GM12892 (cell line): ENCODE measurements at regions not wholly inside any gene's neighbourhood (a gene's known extent, or its start where the extent isn't known, plus 50 kb on each side); places are given as distances from the start of the nearest gene placed in this dataset.

Experiments used
- DNase-seq: peaks from one replicate; pipeline ENCODE4 v3.0.0; 2011; ENCODE audit not compliant: insufficient read length
- FAIRE-seq: peaks from 2 replicates; lab custom pipeline; 2011; peaks lifted over from hg19 to GRCh38; lab: Jason Lieb, UNC
- POLR2A ChIP-seq: IDR thresholded peaks from 2 replicates; pipeline ENCODE4 v1.6.1; 2011; ENCODE audit warnings: low read depth, low read length, control low read depth
- POLR2AphosphoS5 ChIP-seq: IDR thresholded peaks from 2 replicates; pipeline ENCODE4 v1.6.1; 2011; ENCODE audit warnings: low read depth, low read length, control low read depth
- TAF1 ChIP-seq: IDR thresholded peaks from 2 replicates; pipeline ENCODE4 v1.6.1; 2011; ENCODE audit warnings: low read depth, mild to moderate bottlenecking, control low read depth, low read length, borderline replicate concordance

DNA sequence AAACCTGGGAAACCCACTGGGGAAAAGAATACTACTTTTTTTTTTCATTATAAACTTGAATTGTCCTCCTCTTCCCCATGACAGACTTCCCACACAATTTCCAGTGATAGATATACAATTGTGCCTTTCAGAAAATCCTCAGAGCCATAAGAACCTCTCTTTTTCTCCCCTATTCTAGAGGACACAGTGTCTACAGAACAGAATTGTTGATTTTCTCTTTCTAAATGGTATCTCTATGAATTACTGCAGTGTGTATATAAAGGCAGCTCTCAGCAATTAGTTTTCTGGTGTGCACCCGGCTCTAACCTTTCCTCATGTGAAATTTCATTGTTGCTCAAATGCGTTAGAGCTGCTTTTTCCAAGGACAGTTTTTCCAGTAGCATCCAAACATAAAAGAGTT is 430.1 kb downstream of the TUSC7 start:
- DNase-seq: no peak
- no peak for FAIRE-seq
- TF ChIP-seq POLR2AphosphoS5 (no peak), POLR2A (no peak), TAF1 (no peak)

DNA sequence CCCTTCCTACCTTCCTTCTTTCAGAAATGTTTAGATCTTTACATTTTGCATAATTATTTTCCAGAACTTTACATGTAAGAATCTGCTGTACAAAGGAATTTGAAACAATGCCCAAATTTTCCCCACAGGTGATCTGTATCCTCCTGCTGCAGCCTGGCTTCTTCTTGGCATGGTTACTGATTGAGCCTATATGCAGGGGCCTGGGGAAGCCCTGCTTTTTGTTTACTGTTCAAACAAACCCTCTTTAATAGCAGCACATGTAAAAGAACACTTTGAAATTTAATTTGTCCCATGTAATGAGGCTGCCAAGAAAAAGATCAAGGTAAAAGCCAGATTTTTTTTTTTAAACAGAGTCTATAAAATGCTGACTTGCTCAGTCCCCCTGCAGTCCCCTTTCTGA is 432.2 kb downstream of the TUSC7 start:
- TF ChIP-seq POLR2A: no peak
- no peak for TF ChIP-seq POLR2AphosphoS5
- no peak for FAIRE-seq
- no peak for DNase-seq

DNA sequence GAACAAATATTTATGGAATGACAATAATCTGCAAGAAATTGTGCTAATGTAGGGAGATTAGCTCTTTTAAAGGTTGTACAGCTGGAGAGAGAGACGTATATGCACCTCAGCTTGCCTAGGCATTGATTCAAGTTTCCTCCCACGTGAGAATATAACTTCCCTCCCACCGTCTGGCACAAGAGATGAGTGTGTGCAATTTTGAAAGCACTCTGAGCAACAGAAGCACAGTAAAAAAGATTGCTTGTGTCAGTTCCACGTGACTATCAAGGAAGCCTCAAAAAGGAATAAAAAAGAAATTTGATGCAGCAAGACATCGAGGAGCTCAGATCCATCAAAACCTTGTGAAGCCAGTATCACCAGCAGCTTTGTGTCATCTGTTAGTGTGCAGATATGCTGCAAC is 435.3 kb downstream of the TUSC7 start:
- DNase-seq: no peak
- TF ChIP-seq TAF1: no peak
- TF ChIP-seq POLR2AphosphoS5: no peak
- no peak for FAIRE-seq

DNA sequence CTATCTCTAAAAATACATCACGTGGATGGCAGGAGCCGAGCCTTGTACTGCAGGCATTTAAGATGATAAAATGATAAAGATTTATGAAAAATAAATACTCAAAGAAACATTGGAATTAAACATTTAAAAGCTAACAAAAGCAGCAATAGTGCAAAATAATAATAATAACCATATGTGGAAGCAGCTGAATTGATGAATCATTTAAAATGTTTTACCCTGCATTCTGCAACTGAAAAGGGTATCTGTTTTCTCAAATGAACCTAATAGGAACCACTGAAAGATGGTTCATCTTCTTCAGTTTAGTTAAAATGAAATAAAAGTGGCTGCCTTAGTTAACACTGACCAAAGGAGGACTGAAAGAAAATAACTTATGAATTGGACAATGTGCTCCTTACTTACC is 436.1 kb downstream of the TUSC7 start:
- TF ChIP-seq POLR2AphosphoS5 (no peak), POLR2A (no peak), TAF1 (no peak)
- no peak for FAIRE-seq

DNA sequence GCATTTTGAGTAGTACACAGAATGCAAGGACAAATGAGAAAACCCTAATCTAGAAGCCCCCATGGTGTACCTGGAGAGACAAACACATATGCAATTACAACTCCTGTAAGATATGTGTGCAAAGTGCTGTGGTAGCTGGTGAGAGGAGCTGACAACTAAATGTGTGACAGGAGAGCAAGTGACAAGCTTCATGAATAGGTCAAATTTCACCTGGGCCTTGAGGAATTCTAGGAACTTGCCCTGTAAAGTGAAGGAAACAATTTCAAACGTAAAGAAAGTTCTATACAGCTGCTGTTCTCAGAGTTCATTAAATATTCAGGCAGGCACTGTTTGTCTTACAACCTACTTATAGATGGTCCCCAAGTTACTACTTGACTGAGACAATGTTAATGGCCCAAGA is 437.0 kb downstream of the TUSC7 start:
- no peak for DNase-seq
- FAIRE-seq: no peak
- TF ChIP-seq POLR2AphosphoS5 (no peak), POLR2A (no peak), TAF1 (no peak)

More for the DNA sequence above, 436.1 kb downstream of the TUSC7 start:
- DNase-seq: no peak

DNA sequence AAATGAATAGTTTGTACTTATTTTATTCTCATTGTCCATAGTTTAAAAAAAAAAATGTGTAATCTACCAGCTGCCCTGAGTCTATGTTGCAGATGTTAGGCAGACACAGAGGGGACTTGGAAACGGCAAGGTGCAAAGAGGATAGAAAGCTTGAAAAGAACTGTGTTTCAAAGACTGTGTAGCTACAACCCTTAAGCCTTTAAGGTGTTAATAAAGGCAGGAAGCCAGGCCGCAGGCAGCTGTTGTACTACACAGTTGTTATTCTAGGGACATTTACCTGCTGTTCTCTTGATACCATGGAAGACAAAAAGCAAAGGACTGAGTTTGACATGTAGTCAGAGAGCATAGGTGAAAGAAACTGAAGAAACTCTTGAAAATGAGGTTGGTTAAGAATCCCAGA is 440.0 kb downstream of the TUSC7 start:
- TF ChIP-seq TAF1 (no peak), POLR2AphosphoS5 (no peak), POLR2A (no peak)
- FAIRE-seq (no peak), DNase-seq (no peak)

DNA sequence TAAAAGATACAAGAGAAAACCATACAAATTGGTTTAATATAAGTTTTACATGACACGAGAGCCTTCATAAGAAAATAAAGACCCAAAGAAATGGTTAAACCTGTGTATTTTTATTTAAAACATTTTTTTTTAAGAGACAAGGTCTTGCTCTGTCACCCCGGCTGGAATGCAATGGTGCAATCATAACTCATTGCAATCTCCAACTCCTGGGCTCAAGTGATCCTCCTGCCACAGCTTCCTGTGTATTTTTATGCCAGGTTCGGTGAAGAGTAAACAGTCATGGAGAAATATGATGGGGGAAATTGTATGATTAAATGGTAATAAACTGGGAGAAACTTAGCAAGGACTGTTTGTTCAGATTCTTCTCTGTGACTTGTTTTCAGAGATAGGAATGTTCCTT is 441.0 kb downstream of the TUSC7 start:
- FAIRE-seq (no peak), DNase-seq (no peak)
- TF ChIP-seq TAF1: no peak

DNA sequence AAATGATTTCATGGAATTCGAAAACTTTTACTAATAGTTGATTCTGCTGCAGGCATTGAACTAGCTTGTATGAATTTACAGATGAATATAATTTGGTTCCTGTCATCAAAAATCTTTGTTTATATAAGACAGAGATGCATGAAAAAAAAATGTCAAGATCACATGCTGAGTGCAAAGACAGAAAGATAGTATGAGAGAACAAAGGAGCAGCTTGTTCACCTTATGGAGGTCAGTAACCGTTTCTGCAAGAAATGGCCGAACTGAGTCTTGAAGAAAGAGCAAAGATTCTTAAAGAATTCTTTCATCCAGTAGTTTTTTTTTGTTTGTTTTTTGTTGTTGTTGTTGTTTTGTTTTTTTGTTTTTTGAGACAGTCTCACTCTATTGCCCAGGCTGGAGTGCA is 450.6 kb downstream of the TUSC7 start:
- FAIRE-seq: no peak
- TF ChIP-seq POLR2A (no peak), TAF1 (no peak), POLR2AphosphoS5 (no peak)
- DNase-seq: no peak

DNA sequence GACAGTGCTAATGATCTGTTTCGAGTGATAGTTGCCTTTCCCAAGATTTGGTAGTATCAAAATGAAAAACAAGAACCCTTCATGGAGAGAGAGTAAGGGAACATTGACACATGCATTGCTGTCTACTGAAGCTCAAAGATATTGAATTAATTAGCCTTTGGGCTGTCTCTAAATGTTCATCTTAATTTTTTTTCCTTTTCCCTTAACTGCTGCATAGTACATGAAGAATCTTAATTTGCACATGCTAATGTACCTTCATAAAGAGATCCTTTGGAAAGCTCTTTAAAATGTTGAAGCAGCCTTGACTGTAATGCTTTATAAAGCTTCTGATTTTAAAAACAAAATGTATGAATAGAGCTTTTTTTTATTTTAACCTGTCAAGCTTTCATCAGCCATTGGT is 452.2 kb downstream of the TUSC7 start:
- FAIRE-seq: no peak
- no peak for DNase-seq
- TF ChIP-seq POLR2AphosphoS5 (no peak), TAF1 (no peak), POLR2A (no peak)

DNA sequence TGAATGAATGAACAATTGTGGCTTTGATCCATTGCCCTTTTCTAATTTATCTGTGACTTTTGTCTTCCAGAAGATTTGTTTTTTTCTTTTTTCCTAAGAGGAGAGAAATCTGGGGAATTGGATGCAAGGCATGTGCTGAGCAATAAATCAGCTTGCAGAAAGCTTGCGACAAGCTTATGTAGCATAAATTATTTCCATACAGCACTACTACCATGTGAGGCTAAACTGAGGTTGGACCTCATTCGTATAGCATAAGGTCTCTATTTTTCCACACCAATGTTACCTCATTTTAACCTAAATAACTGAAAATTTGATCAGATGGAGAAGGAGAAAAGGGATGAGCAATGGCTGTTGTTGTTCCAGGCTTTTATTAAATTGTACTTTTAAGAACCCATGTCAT is 455.6 kb downstream of the TUSC7 start:
- DNase-seq (no peak), FAIRE-seq (no peak)
- TF ChIP-seq TAF1 (no peak), POLR2A (no peak), POLR2AphosphoS5 (no peak)

DNA sequence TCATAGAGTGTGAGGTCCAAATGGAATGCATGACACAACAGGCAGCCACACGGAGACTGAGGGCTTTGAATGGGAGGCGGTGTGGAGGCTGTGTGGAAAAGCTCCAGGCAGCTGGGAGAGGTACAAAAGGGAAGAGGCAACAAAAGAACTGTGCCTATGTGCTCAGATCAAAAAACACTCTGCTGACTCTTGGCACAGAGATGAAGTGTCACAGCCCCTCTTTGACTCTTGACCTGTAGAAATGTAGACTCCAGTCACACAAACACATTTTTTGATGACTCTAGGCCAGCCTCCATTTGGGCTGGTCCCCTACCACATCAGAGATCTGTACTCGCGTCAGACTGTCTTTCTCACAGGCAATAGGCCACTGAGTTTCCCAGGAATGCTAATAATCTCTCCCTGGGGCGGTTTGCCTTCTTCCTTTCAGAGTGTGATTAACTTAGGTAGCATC is 456.0 kb downstream of the TUSC7 start:
- FAIRE-seq (no peak), DNase-seq (no peak)
- TF ChIP-seq TAF1: no peak
- no peak for TF ChIP-seq POLR2A
- TF ChIP-seq POLR2AphosphoS5: no peak

DNA sequence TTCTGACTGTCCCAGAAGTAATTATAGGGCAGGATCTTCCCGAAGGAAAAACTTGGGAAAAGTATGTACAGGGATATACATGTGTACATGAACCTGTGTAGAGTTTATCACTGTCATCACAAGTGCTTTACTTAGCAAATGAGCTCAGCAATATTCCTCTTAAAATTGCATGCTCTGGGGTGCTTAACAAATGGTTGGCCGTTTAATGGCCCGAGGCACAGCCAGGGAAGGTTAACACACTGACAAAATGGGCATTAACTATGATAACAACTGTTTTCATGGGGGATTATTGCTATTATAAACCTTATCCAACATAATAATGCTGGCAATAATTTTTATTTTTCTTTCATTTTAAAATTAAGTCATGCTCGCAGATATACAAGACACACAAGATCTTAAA is 459.3 kb downstream of the TUSC7 start:
- FAIRE-seq: no peak
- TF ChIP-seq POLR2A: no peak
- TF ChIP-seq POLR2AphosphoS5: no peak
- TF ChIP-seq TAF1: no peak

DNA sequence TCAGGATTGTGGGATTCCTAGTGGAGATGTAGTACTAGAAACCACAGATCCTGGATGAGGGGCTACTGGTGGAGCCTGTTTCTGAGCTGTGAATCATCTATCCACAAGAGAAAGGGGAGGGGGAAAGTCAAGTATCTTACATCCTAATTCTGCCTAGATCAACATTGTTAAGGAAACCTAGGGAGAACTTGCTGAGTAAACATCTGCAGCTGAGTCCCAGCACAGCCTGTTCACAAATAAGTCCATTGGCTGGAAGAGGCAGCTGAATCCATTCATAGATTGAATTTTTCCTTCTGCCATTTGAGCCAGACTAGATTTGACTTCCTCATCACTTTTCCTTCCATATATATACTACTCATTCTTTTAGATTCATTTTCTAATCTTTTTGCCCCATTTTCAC is 460.5 kb downstream of the TUSC7 start:
- no peak for DNase-seq
- FAIRE-seq: no peak
- TF ChIP-seq TAF1: no peak
- no peak for TF ChIP-seq POLR2AphosphoS5
- TF ChIP-seq POLR2A: no peak

More for the DNA sequence above, 459.3 kb downstream of the TUSC7 start:
- no peak for DNase-seq
